ENCODE measurements at regions not wholly inside any gene's neighbourhood (a gene's known extent, or its start where the extent isn't known, plus 50 kb on each side); places are given as distances from the start of the nearest gene placed in this dataset.

GRCh38 chrX:142428916-142429315 is 223.8 kb upstream of the MAGEC2 start:
- TF ChIP-seq CTCF (IDR thresholded peaks at IDR 0.05) (no peak), POLR2A (IDR thresholded peaks at IDR 0.05) (no peak)
